Mammary epithelial cell (primary cell): ENCODE measurements at regions not wholly inside any gene's neighbourhood (a gene's known extent, or its start where the extent isn't known, plus 50 kb on each side); places are given as distances from the start of the nearest gene placed in this dataset.

Experiments
- EZH2 ChIP-seq: IDR thresholded peaks from 2 replicates; pipeline ENCODE4 v1.6.1; 2012; ENCODE audit warnings: low read length, inconsistent platforms, borderline replicate concordance
- TF ChIP-seq, protein P1 (sequence below), 2 donors: IDR thresholded peaks in 1 of 2; conservative IDR thresholded peaks in 1 of 2; 2 replicates each; pipeline ENCODE4 v1.5.1; 2011 to 2012; ENCODE audit warnings: inconsistent platforms in 2 of 2, low read length in 2 of 2, mild to moderate bottlenecking in 2 of 2, control low read depth in 1 of 2, low read depth in 1 of 2; ENCODE audit not compliant: insufficient read depth in 1 of 2; ENCODE audit errors: extremely low read depth in 1 of 2

DNA sequence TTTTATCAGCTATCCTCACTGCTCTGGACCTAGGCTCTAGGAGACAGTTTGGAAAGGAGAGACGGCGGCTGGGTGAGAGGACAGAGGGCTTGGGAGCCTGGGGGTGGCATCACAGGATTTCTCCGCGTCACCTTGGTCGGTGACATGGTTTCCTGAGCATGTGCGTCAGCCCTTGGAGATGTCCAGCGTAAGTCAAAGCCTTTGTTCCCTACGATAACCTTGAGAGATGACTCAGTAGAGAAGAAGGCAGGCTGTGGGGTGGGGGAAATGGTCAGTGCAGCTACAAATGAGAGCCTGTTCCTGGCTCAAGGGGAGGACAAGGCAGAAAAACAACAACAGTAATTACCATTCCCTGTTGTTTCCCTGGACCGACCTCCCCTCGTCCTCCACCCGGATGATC is 90.2 kb upstream of the TBX3 start:
- TF ChIP-seq EZH2 = no peak
- TF ChIP-seq, protein P1, sequence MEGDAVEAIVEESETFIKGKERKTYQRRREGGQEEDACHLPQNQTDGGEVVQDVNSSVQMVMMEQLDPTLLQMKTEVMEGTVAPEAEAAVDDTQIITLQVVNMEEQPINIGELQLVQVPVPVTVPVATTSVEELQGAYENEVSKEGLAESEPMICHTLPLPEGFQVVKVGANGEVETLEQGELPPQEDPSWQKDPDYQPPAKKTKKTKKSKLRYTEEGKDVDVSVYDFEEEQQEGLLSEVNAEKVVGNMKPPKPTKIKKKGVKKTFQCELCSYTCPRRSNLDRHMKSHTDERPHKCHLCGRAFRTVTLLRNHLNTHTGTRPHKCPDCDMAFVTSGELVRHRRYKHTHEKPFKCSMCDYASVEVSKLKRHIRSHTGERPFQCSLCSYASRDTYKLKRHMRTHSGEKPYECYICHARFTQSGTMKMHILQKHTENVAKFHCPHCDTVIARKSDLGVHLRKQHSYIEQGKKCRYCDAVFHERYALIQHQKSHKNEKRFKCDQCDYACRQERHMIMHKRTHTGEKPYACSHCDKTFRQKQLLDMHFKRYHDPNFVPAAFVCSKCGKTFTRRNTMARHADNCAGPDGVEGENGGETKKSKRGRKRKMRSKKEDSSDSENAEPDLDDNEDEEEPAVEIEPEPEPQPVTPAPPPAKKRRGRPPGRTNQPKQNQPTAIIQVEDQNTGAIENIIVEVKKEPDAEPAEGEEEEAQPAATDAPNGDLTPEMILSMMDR (conservative IDR thresholded peaks at IDR 0.05 in 1 of 2, IDR thresholded peaks at IDR 0.05 in 1 of 2; ENCODE audit: extremely low read depth in 1 of 2, insufficient read depth in 1 of 2, low read depth in 1 of 2, low read length in 2 of 2) = no peak
